HG03045 (cell line): ENCODE measurements at regions not wholly inside any gene's neighbourhood (a gene's known extent, or its start where the extent isn't known, plus 50 kb on each side); places are given as distances from the start of the nearest gene placed in this dataset.
"Not testable (repeated sequence)": the region's sequence is repeated elsewhere in the genome, so short reads cannot be mapped to it uniquely, and the experiment has no call there.

Experiments used
- ATAC-seq: cut with Tn5 transposase; IDR thresholded peaks from one replicate; pipeline ENCODE4 v1.9.1; 2021; ENCODE audit warnings: mild to moderate bottlenecking, moderate library complexity; ENCODE audit not compliant: unreplicated experiment

GRCh38 chr3:70657454-70657853, 345.0 kb upstream of the MDFIC2 start:
- ATAC-seq: no peak

- ATAC-seq: no peak
These were observed 335.4 kb upstream of the MDFIC2 start for GRCh38 chr3:70647823-70648222.

- no peak for ATAC-seq
These were observed 334.7 kb upstream of the MDFIC2 start for GRCh38 chr3:70647094-70647493.

- no peak for ATAC-seq
These were observed 334.2 kb upstream of the MDFIC2 start for GRCh38 chr3:70646635-70647034.

- ATAC-seq: no peak
These were observed 328.0 kb upstream of the MDFIC2 start for GRCh38 chr3:70640481-70640880.

GRCh38 chr3:70635301-70635700, 322.9 kb upstream of the MDFIC2 start:
- ATAC-seq: no peak

- no peak for ATAC-seq
These were observed 319.4 kb upstream of the MDFIC2 start for GRCh38 chr3:70631716-70632307.

- ATAC-seq: no peak
These were observed 309.0 kb upstream of the MDFIC2 start for GRCh38 chr3:70621451-70621850.

- no peak for ATAC-seq
These were observed 308.5 kb upstream of the MDFIC2 start for GRCh38 chr3:70620956-70621355.

GRCh38 chr3:70620367-70620766, 307.9 kb upstream of the MDFIC2 start:
- ATAC-seq: no peak

- no peak for ATAC-seq
These were observed 305.7 kb upstream of the MDFIC2 start for GRCh38 chr3:70618151-70618550.

GRCh38 chr3:70617349-70617748, 304.9 kb upstream of the MDFIC2 start:
- not testable (repeated sequence) for ATAC-seq

GRCh38 chr3:70615286-70615685, 302.8 kb upstream of the MDFIC2 start:
- no peak for ATAC-seq

- no peak for ATAC-seq
These were observed 301.7 kb upstream of the MDFIC2 start for GRCh38 chr3:70614111-70614510.

GRCh38 chr3:70612920-70613319, 300.5 kb upstream of the MDFIC2 start:
- no peak for ATAC-seq

- ATAC-seq: not testable (repeated sequence)
These were observed 299.3 kb upstream of the MDFIC2 start for GRCh38 chr3:70611667-70612277.

GRCh38 chr3:70608434-70608833, 296.0 kb upstream of the MDFIC2 start:
- ATAC-seq: no peak

GRCh38 chr3:70607469-70607868, 295.0 kb upstream of the MDFIC2 start:
- no peak for ATAC-seq

- ATAC-seq: no peak
These were observed 293.6 kb upstream of the MDFIC2 start for GRCh38 chr3:70606018-70606417.

GRCh38 chr3:70603103-70603502, 290.7 kb upstream of the MDFIC2 start:
- no peak for ATAC-seq

- ATAC-seq: no peak
These were observed 284.9 kb upstream of the MDFIC2 start for GRCh38 chr3:70597312-70597711.

- no peak for ATAC-seq
These were observed 271.2 kb upstream of the MDFIC2 start for GRCh38 chr3:70583682-70584081.

GRCh38 chr3:70582803-70583202, 270.4 kb upstream of the MDFIC2 start:
- ATAC-seq: no peak
